GM19328 (cell line): ENCODE measurements at regions not wholly inside any gene's neighbourhood (a gene's known extent, or its start where the extent isn't known, plus 50 kb on each side); places are given as distances from the start of the nearest gene placed in this dataset.
"Not testable (repeated sequence)": the region's sequence is repeated elsewhere in the genome, so short reads cannot be mapped to it uniquely, and the experiment has no call there.

Experiments
- ATAC-seq: cut with Tn5 transposase; IDR thresholded peaks from one replicate; pipeline ENCODE4 v1.9.1; 2021; ENCODE audit warnings: mild to moderate bottlenecking, moderate library complexity; ENCODE audit not compliant: unreplicated experiment

- ATAC-seq = no peak
Observed at GRCh38 chr1:74937176-74937575, 197.0 kb upstream of the LHX8 start.

- ATAC-seq = no peak
Observed at GRCh38 chr1:74943046-74943445, 191.1 kb upstream of the LHX8 start.

- ATAC-seq = no peak
Observed at GRCh38 chr1:74946388-74946787, 187.8 kb upstream of the LHX8 start.

GRCh38 chr1:74949348-74949747 is 184.8 kb upstream of the LHX8 start:
- ATAC-seq = not testable (repeated sequence)

- not testable (repeated sequence) for ATAC-seq
Observed at GRCh38 chr1:74951981-74952380, 182.2 kb upstream of the LHX8 start.

GRCh38 chr1:74952786-74953185 is 181.4 kb upstream of the LHX8 start:
- no peak for ATAC-seq

GRCh38 chr1:74953622-74954021 is 180.6 kb upstream of the LHX8 start:
- ATAC-seq = no peak

GRCh38 chr1:74963120-74963519 is 171.1 kb upstream of the LHX8 start:
- no peak for ATAC-seq

GRCh38 chr1:74964508-74965102 is 169.6 kb upstream of the LHX8 start:
- ATAC-seq = no peak

GRCh38 chr1:74969566-74970135 is 164.5 kb upstream of the LHX8 start:
- ATAC-seq = no peak

GRCh38 chr1:74971982-74972381 is 162.2 kb upstream of the LHX8 start:
- no peak for ATAC-seq

- ATAC-seq = no peak
Observed at GRCh38 chr1:74976491-74976890, 157.7 kb upstream of the LHX8 start.

GRCh38 chr1:74992448-74992847 is 141.7 kb upstream of the LHX8 start:
- ATAC-seq = not testable (repeated sequence)

- ATAC-seq = no peak
Observed at GRCh38 chr1:74995821-74996220, 138.4 kb upstream of the LHX8 start.

GRCh38 chr1:75010547-75010946 is 123.6 kb upstream of the LHX8 start:
- no peak for ATAC-seq

GRCh38 chr1:75014250-75014649 is 119.9 kb upstream of the LHX8 start:
- no peak for ATAC-seq

- ATAC-seq = no peak
Observed at GRCh38 chr1:75023005-75023404, 111.2 kb upstream of the LHX8 start.

GRCh38 chr1:75034376-75034775 is 99.8 kb upstream of the LHX8 start:
- ATAC-seq = no peak

- ATAC-seq = no peak
Observed at GRCh38 chr1:75035536-75035935, 98.7 kb upstream of the LHX8 start.

GRCh38 chr1:75053207-75053606 is 81.0 kb upstream of the LHX8 start:
- no peak for ATAC-seq

GRCh38 chr1:75058424-75058823 is 75.8 kb upstream of the LHX8 start:
- no peak for ATAC-seq

- ATAC-seq = no peak
Observed at GRCh38 chr1:75062111-75062510, 72.1 kb upstream of the LHX8 start.

GRCh38 chr1:75067975-75068374 is 66.2 kb upstream of the LHX8 start:
- no peak for ATAC-seq
